BLaER1 (cell line): ENCODE measurements at regions not wholly inside any gene's neighbourhood (a gene's known extent, or its start where the extent isn't known, plus 50 kb on each side); places are given as distances from the start of the nearest gene placed in this dataset.

Experiments
- H3K27ac ChIP-seq: shearing (Covaris generic); formaldehyde crosslinking; 2 replicates; pipeline ENCODE4 v1.8.1; 2022
- H3K27me3 ChIP-seq: shearing (Covaris generic); formaldehyde crosslinking; 2 replicates; pipeline ENCODE4 v1.8.1; 2022
- H3K36me3 ChIP-seq: shearing (Covaris generic); formaldehyde crosslinking; 2 replicates; pipeline ENCODE4 v1.8.1; 2022
- H3K4me1 ChIP-seq: shearing (Covaris generic); formaldehyde crosslinking; 2 replicates; pipeline ENCODE4 v1.8.1; 2022
- H3K4me2 ChIP-seq: shearing (Covaris generic); formaldehyde crosslinking; 2 replicates; pipeline ENCODE4 v1.8.1; 2022
- H3K4me3 ChIP-seq: shearing (Covaris generic); formaldehyde crosslinking; 2 replicates; pipeline ENCODE4 v1.8.1; 2022
- H3K9ac ChIP-seq: shearing (Covaris generic); formaldehyde crosslinking; 2 replicates; pipeline ENCODE4 v1.8.1; 2022
- H3K9me3 ChIP-seq: shearing (Covaris generic); formaldehyde crosslinking; 2 replicates; pipeline ENCODE4 v1.8.1; 2022
- H4K20me1 ChIP-seq: shearing (Covaris generic); formaldehyde crosslinking; 2 replicates; pipeline ENCODE4 v1.8.1; 2022
- Cebpa-rat ChIP-seq: shearing (Covaris generic); IDR thresholded peaks from 2 replicates; pipeline ENCODE4 v1.8.1; 2022

GRCh38 chrX:51837921-51838320 is 55.5 kb upstream of the MAGED1 start:
- H4K20me1 ChIP-seq: no peaks in the 10 kb centered on the region
- no peak overlapping the region for H3K9ac ChIP-seq
- H3K4me1 ChIP-seq: no peaks in the 10 kb centered on the region
- no peak overlapping the region for H3K27ac ChIP-seq
- H3K4me3 ChIP-seq: no peak overlapping the region
- no peak for TF ChIP-seq Cebpa-rat
- peaks cover 59% of the 10 kb centered on the region for H3K27me3 ChIP-seq
- no peaks in the 10 kb centered on the region for H3K9me3 ChIP-seq
- no peaks in the 10 kb centered on the region for H3K36me3 ChIP-seq
- no peak overlapping the region for H3K4me2 ChIP-seq
